ENCODE measurements at regions not wholly inside any gene's neighbourhood (a gene's known extent, or its start where the extent isn't known, plus 50 kb on each side); places are given as distances from the start of the nearest gene placed in this dataset.

DNA sequence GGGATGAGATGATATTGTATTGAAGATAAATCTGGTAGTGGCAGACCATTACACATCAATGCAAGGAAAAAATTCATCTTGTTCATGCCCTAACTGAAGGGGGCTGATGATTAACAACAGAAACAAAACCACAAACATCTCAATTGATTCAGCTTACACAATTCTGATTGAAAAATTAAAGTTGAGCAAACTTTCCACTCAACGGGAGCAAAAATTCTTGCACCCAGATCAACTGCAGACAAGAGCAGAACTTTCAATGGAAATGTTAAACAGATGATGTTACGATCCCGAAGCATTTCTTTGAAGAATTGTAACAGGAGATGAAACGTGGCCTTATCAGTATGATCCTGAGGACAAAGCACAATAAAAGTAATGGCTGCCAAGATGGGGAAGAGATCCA is 172.4 kb upstream of the SOX5 start:
- WGBS, 2 donors: 32 to 42% methylated on average over 4 of the region's 4 CpGs
- DNase-seq: no peak
- H3K9me3 ChIP-seq: no peaks in the 10 kb centered on the region
- H3K27ac ChIP-seq: no peak overlapping the region
- ATAC-seq: no peak
- intact Hi-C loops (cut with DNase I): no loop called here
- no peaks in the 10 kb centered on the region for H3K36me3 ChIP-seq
- TF ChIP-seq, protein P1, sequence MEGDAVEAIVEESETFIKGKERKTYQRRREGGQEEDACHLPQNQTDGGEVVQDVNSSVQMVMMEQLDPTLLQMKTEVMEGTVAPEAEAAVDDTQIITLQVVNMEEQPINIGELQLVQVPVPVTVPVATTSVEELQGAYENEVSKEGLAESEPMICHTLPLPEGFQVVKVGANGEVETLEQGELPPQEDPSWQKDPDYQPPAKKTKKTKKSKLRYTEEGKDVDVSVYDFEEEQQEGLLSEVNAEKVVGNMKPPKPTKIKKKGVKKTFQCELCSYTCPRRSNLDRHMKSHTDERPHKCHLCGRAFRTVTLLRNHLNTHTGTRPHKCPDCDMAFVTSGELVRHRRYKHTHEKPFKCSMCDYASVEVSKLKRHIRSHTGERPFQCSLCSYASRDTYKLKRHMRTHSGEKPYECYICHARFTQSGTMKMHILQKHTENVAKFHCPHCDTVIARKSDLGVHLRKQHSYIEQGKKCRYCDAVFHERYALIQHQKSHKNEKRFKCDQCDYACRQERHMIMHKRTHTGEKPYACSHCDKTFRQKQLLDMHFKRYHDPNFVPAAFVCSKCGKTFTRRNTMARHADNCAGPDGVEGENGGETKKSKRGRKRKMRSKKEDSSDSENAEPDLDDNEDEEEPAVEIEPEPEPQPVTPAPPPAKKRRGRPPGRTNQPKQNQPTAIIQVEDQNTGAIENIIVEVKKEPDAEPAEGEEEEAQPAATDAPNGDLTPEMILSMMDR (IDR thresholded peaks at IDR 0.05): no peak
- H3K4me1 ChIP-seq: no peaks in the 10 kb centered on the region
- FAIRE-seq: no peak
- peaks cover 0 to 4% (median 0%) of the 10 kb centered on the region in 4 donors for H3K27me3 ChIP-seq
- H3K4me3 ChIP-seq: no peak overlapping the region

DNA sequence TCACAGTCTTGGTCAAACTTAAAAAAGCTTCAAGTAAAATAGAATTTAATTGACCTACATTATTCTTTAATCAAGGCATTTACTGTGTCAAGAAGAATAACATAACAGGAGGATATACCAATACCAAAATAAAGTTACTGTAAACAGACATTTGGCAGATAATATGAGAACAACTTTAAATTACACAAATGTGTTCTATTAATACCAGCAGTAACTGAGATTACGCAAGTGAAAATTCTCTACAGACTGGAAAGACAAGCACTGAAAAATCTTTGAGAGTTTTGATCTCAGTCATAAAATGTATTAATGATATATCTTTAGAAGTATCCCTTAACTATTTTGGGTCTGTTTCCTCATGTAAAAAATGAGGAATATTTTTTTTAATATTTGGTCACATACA is 169.2 kb upstream of the SOX5 start:
- ATAC-seq (no peak), FAIRE-seq (no peak), DNase-seq (no peak)
- Histone ChIP-seq H3K4me3 (no peak overlapping the region), H3K4me1 (no peaks in the 10 kb centered on the region), H3K27me3 (peaks cover 0 to 4% (median 0%) of the 10 kb centered on the region in 4 donors), H3K27ac (no peak overlapping the region), H3K36me3 (no peaks in the 10 kb centered on the region), H3K9me3 (no peaks in the 10 kb centered on the region)
- TF ChIP-seq, protein P1 (IDR thresholded peaks at IDR 0.05): no peak
- intact Hi-C loops (cut with DNase I): no loop called here
- 41 to 45% methylated on average over 1 of the region's 1 CpG for WGBS, 2 donors

DNA sequence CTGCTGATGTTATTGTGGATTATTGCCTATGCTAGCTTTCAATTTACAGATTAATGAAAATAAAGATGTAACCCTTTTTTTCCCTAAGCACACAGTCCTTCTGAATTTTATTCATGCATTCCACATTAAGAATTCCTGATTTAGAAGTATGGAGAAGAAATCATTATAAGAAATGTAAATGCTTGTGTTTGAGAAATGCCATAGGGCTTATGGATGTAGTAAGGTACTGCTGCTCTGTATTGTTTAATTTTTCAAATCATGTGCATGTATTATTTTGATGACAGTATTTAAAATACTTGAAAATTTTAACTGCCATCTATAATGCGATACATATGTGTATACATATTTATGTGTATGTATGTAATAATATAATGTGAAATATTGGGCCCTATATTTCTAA is 167.1 kb upstream of the SOX5 start:
- DNase-seq (no peak), ATAC-seq (no peak), FAIRE-seq (no peak)
- H3K27me3 ChIP-seq: peaks cover 0 to 4% (median 0%) of the 10 kb centered on the region in 4 donors
- intact Hi-C loops (cut with DNase I): no loop called here
- TF ChIP-seq, protein P1 (IDR thresholded peaks at IDR 0.05): no peak
- no peaks in the 10 kb centered on the region for H3K4me1 ChIP-seq
- H3K27ac ChIP-seq: no peak overlapping the region
- no peak overlapping the region for H3K4me3 ChIP-seq
- no peaks in the 10 kb centered on the region for H3K9me3 ChIP-seq
- WGBS, 2 donors: 0 to 43% methylated on average over 1 of the region's 1 CpG
- no peaks in the 10 kb centered on the region for H3K36me3 ChIP-seq

DNA sequence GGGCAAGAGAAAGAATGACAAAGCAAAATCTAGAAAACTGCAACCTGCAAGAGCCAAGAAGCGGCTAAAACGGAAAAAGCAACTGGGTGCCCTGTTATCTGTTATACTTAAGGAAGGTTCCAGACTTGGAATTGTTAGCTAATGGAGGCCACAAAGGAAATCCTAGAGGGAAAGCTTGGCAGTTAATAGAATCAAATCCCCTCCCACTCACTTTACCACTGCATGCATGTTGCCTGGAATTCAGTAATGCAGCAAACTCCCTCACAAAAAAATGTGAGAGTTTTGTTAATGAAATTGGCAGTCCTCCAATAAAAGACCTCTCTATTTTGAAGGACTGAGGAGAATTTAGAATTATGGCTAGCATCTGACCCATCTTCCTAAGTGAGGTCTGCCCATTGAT is 164.2 kb upstream of the SOX5 start:
- TF ChIP-seq, protein P1 (IDR thresholded peaks at IDR 0.05): no peak
- H3K27me3 ChIP-seq: no peaks in the 10 kb centered on the region
- WGBS, 2 donors: 82 to 91% methylated on average over 2 of the region's 2 CpGs
- no peak for ATAC-seq
- DNase-seq: no peak
- H3K9me3 ChIP-seq: no peaks in the 10 kb centered on the region
- H3K36me3 ChIP-seq: no peaks in the 10 kb centered on the region
- no peaks in the 10 kb centered on the region for H3K4me1 ChIP-seq
- H3K4me3 ChIP-seq: no peak overlapping the region
- intact Hi-C loops (cut with DNase I): no loop called here
- FAIRE-seq: no peak
- no peak overlapping the region for H3K27ac ChIP-seq

GRCh38 chr12:24111616-24112015 is 162.1 kb upstream of the SOX5 start:
- no peaks in the 10 kb centered on the region for H3K27me3 ChIP-seq
- 38 to 58% methylated on average over 2 of the region's 2 CpGs for WGBS, 2 donors
- intact Hi-C loops (cut with DNase I): no loop called here
- ATAC-seq (no peak), DNase-seq (no peak), FAIRE-seq (no peak)
- H3K27ac ChIP-seq: no peak overlapping the region
- H3K4me3 ChIP-seq: no peak overlapping the region
- H3K36me3 ChIP-seq: no peaks in the 10 kb centered on the region
- TF ChIP-seq, protein P1 (IDR thresholded peaks at IDR 0.05): no peak
- H3K4me1 ChIP-seq: no peaks in the 10 kb centered on the region
- no peaks in the 10 kb centered on the region for H3K9me3 ChIP-seq

Measured in pancreas (tissue), 10 donors.